HG03060 (cell line): ENCODE measurements at regions not wholly inside any gene's neighbourhood (a gene's known extent, or its start where the extent isn't known, plus 50 kb on each side); places are given as distances from the start of the nearest gene placed in this dataset.
"Not testable (repeated sequence)": the region's sequence is repeated elsewhere in the genome, so short reads cannot be mapped to it uniquely, and the experiment has no call there.

Experiments
- ATAC-seq: cut with Tn5 transposase; IDR thresholded peaks from one replicate; pipeline ENCODE4 v1.9.1; 2021; ENCODE audit warnings: low read depth, moderate number of reproducible peaks; ENCODE audit not compliant: unreplicated experiment

DNA sequence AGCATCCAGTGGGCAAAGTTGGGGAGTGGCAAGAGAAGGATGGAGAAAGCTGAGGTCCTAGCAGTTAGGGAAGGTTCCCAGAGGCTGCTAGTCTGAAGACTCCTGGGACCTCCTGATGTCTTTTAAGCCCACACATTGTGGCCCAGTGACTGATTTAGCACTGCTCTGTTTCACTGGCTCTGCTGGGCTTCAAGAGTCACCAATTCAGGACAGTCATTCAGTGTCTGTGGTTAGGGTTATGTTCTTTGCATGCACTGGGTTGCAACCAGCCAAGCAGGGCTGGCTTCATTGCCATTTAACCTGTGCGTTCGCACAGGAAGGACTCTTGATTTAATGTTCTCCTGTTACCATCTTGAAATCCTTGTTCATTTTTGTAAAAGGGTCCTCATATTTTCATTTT lies 199.2 kb downstream of the ICOS start:
- ATAC-seq: no peak

DNA sequence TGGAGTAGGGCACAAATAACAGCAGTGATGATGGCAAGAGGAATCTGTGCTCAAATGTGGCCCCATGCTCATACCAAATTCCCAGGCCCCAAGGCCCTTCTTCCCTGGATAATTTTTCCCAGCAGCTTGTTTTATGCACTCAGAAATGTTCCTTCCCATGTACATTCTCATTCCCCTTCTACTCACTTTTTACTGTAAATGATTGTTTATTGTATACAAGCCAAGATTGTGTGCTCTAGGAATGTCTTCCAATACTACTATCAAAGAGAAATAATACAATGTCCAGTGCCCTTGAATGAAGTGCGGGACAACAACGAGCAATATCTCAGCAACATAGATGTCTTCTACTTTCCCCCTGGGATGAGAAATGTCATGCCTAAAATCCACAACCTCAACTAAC lies 201.6 kb downstream of the ICOS start:
- ATAC-seq: no peak

DNA sequence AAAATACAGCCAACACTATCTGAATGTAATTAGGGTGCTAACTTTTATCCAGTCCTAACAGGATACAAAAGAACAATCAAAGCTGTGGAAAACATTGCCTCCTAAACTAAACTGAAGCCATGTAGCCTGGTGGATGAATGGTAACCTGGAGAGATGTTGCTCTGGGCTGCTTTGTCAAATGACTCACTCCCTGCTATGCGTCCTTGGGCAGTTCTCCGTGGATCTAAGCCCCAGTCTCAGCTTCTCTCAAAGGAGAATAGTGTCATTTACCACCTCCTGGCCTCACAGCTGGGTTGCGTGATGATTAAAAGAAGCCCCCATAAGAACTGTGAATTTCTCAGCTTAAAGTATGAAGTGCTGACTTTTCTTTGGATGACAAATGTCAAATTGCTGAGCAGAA lies 203.7 kb downstream of the ICOS start:
- no peak for ATAC-seq

DNA sequence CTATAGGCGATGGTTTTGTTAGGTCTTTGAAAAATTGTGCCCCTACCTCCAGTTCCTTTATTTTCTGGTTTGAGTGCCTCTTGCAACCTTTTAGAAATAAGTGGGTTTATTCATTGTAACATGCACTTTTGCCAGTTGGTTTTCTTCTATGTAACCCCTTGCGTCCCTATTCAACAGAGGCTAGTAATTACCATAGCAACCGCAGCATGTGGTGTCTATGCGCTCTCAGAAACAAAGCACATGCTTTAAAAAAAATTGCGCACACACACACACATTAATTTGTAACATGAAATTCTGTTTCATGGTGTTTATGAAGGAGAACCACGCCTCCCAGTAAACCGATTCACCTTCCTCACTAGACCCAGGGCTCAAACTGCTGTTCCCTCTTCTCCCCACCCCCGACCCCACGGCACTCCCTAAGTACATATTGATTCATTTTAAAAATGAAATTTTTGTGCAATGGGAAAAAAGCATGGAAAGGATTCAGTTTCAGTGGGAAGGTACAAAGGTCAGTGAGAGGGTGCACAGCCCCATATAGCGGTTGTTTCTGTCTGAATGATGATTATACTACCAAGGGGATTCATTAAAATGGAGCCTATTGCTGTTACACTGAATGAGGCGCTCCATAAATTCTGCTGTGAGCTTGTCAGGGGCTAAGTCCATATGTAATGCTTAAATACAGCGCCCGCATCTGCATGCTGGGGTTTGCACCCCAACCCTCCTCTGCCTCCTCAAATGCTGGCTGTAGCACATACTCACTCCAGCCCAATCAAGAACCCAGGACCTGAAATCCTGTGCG lies 206.9 kb downstream of the ICOS start:
- ATAC-seq: no peak

DNA sequence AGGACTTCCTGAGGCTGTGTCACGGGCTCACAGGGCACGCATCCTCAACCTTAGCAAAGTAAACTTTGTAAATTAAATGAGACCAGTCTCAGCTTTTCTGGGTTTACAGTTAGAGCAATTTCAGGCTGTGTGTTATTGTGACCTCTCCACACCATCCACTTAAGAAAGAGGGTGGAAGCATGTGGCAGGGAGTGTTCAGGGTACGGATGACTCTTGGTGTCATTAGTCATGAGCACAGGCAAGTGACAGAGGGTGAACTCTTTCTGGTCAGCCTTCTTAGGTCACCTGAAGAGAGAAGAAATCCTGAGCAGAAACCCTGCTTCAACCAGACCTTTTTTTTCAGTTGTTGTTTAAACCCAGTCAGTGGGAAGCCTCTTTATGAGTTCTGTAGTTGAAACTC lies 207.9 kb downstream of the ICOS start:
- ATAC-seq: no peak

GRCh38 chr2:204145263-204145751 lies 208.7 kb downstream of the ICOS start:
- ATAC-seq: peak; percentile 94

DNA sequence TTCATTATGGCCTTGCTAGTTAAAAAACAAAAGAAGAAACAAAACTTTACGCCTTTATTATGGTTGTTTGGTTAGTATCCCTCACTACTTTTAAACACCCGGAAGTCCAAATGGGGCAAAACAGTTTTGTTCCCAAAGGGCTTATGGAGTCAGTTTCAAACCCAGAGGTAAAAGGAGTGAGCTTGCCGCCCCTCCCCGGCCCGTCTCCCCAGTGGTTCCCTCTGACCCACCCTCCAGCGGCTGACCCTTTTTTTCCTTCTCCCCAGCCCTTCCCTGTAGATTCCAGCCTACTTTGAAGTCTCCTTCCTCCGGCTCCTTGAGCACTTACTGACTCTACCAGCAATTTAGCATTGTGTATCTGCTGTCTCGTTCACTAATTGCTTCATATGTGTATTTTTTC lies 209.2 kb downstream of the ICOS start:
- no peak for ATAC-seq

DNA sequence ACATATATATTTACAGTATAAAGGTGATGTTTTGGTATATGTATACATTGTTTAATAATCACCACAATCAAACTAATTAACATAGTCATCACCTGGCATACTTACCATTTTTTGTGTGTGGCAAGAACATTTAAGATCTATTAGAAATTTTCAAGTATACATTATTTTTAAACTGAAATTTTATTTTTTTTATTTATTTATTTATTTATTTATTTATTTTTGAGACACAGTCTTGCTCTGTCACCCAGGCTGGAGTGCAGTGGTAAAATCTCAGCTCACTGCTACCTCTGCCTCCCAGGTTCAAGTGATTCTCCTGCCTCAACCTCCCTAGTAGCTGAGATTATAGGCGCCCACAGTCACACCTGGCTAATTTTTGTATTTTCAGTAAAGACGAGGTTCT lies 210.5 kb downstream of the ICOS start:
- not testable (repeated sequence) for ATAC-seq

- ATAC-seq: no peak
These were observed 214.2 kb downstream of the ICOS start for GRCh38 chr2:204150721-204151120.

DNA sequence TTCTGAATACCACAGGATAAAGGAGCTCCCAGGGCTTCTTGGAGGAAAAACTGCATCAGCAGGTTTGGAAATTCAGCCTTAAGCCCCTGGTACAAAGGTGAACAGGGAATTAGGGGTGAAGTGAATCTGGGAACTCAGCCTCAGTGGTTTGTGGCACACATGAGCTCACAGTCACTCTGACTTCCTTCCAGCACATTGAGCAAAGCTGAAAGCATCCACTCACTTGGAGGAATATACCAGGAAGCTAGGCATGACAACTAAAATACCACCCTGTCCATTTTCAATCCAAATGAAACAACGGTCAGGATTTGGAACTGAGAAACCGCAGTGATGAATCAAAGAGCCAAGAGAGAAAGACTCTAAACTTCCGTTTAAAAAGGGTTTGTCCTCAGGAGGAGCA lies 216.1 kb downstream of the ICOS start:
- ATAC-seq: no peak

GRCh38 chr2:204154863-204155262 lies 218.3 kb downstream of the ICOS start:
- ATAC-seq: no peak

GRCh38 chr2:204156456-204156855 lies 219.9 kb downstream of the ICOS start:
- ATAC-seq: no peak

DNA sequence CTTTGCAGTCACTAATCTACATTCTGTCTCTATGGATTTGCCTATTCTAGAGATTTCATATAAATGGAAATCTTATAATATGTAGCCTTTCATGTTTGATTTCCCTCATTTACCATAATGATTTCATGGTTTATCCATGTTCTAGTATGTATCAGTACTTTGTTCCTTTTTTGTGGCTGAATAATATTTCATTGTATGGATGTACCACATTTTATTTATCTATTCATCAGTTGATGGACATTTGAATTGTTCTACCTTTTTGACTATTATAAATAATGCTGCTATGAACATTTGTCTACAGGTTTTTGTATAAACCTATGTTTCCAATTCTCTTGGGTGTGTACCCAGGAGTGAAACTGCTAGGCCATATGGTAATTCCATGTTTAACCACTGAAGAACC lies 221.1 kb downstream of the ICOS start:
- no peak for ATAC-seq

DNA sequence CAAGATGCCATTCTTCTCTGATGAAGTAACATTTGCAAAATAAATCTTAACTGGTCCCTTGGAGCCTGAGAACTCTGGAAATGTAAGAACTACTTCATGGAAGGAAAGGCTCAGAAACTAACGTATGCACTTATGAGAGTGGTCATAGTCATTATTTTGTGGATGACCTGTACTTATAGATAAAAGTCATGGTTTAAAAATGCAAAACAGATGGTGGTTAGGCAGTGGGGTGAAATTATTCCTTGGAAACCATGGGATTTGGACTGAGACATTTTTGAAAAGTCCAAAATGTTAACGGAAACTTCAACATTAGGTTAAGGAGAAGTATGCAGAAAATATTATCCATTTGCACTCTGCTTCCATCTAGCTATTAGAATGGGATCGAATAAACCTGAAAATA lies 223.0 kb downstream of the ICOS start:
- ATAC-seq: no peak

GRCh38 chr2:204160989-204161388 lies 224.4 kb downstream of the ICOS start:
- ATAC-seq: no peak

GRCh38 chr2:204161886-204162285 lies 225.3 kb downstream of the ICOS start:
- ATAC-seq: no peak

- ATAC-seq: no peak
These were observed 230.4 kb downstream of the ICOS start for GRCh38 chr2:204166961-204167360.

- ATAC-seq: not testable (repeated sequence)
These were observed 231.1 kb downstream of the ICOS start for GRCh38 chr2:204167670-204168069.

DNA sequence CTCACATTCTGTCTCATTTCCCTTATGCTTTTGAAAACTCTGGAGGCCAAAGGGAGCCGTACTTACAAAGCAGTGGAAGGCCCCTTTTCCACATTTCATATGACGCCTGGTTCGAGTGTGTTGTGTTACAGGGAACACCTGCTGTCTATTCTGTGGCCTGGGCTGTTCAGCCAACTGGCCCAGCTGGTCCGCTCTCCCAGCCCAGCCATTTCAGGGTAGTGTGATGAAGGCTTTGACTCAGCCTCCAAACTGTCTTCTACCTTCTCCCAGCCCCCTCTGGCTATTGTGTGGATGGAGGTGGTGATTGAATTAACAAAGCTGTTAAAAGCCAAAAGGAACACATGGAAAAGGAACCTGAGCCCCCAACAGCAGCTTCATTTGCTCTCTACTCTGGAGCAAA lies 233.8 kb downstream of the ICOS start:
- ATAC-seq: no peak

- ATAC-seq: no peak
These were observed 235.0 kb downstream of the ICOS start for GRCh38 chr2:204171432-204172144.

DNA sequence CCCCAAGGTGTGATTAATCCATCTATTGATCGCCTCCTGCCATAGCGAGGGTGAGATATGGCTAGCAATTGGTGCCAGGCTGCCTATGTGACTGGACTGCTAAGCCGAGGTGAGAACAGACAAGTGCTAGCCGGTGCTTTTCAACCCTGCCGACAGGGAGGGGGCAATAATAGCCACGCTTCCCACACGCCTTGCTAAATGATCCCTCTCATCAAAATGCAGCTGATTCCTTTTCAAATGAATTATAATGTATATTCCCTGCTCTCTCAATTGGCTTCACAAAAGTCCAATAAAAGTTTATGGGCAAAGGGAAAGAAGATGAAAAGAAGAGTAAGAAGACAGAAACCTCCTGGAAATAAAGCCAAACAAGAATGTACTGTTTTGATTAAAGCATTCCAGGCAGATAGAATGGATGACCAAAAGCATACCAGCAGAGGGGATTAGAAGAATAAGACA lies 235.6 kb downstream of the ICOS start:
- no peak for ATAC-seq

DNA sequence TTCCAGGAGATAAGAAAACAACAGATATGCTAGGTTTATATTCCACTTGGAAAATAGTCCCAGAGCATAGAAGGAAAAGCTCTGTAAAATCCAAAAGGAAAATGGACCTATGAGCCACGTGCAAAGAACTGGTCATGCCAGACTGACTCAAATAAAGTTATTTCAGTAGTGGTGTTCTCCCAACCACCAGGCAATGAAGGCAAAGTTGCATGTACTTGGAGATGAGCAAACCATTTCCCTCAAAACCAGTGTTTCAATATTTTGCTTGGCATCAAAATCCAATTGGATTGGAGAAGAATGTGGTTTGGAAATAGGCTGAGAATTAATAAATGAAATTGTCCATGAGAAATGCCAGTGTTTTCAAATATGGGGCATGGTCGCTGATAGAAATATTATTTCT lies 237.5 kb downstream of the ICOS start:
- no peak for ATAC-seq
